ENCODE measurements at regions not wholly inside any gene's neighbourhood (a gene's known extent, or its start where the extent isn't known, plus 50 kb on each side); places are given as distances from the start of the nearest gene placed in this dataset.

DNA sequence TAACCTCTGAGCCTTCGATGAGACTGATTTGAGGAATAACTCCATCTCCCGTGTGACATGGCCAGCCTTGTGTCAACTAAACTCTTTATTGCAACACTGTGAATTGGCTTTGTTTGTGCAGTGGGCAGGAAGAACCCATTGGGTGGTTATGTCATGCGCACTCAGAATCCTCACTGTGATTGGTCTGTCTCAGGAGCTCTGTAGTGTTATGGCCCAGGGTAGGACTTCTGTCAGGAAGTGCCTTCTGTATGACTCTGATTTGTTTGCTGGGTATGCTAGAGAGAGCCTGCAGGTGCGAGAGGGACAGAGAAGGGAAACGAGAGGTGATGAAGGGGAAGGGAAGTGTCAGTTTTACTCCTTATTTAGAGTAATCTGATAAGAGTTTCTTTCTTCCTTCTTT lies 71.5 kb upstream of the DCD start:
- H3K4ac ChIP-seq (ENCODE audit: low read depth, low read length): no peak overlapping the region
- no peak overlapping the region for H3K56ac ChIP-seq (ENCODE audit: insufficient read length, low read depth, low read length)
- H3K23ac ChIP-seq (ENCODE audit: insufficient read length, low read depth, low read length): no peak overlapping the region
- H3K4me3 Mint-ChIP-seq: no peak overlapping the region
- H3K27me3 Mint-ChIP-seq (ENCODE audit: low read depth): no peaks in the 10 kb centered on the region; the same call in 1 of the 2 replicates
- no CpG with 5 or more reads among the region's 5 CpGs for WGBS (ENCODE audit: extremely low coverage, insufficient read length, low lambda C conversion rate)
- H4K8ac ChIP-seq (replicated peaks; ENCODE audit: insufficient read length, low read depth, low read length): no peak overlapping the region
- H3K36me3 Mint-ChIP-seq (ENCODE audit: insufficient read depth in 1 of 3, low read depth in 3 of 3): no peaks in the 10 kb centered on the region
- no peaks in the 10 kb centered on the region for H3K9me3 ChIP-seq (ENCODE audit: control insufficient read depth, low read depth, low read length)
- TF ChIP-seq, protein P1, sequence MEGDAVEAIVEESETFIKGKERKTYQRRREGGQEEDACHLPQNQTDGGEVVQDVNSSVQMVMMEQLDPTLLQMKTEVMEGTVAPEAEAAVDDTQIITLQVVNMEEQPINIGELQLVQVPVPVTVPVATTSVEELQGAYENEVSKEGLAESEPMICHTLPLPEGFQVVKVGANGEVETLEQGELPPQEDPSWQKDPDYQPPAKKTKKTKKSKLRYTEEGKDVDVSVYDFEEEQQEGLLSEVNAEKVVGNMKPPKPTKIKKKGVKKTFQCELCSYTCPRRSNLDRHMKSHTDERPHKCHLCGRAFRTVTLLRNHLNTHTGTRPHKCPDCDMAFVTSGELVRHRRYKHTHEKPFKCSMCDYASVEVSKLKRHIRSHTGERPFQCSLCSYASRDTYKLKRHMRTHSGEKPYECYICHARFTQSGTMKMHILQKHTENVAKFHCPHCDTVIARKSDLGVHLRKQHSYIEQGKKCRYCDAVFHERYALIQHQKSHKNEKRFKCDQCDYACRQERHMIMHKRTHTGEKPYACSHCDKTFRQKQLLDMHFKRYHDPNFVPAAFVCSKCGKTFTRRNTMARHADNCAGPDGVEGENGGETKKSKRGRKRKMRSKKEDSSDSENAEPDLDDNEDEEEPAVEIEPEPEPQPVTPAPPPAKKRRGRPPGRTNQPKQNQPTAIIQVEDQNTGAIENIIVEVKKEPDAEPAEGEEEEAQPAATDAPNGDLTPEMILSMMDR (conservative IDR thresholded peaks at IDR 0.05): no peak
- H3K18ac ChIP-seq (ENCODE audit: insufficient read length, low read depth, low read length): no peak overlapping the region
- H3K4me2 ChIP-seq (ENCODE audit: insufficient read depth, insufficient read length, low read length): no peak overlapping the region
- no peak overlapping the region for H2BK15ac ChIP-seq (ENCODE audit: low read depth, low read length)
- H4K20me1 ChIP-seq (ENCODE audit: control insufficient read depth, insufficient read depth, insufficient read length): no peaks in the 10 kb centered on the region
- H3K79me1 ChIP-seq (ENCODE audit: insufficient read depth, low read depth, low read length, poor library complexity, severe bottlenecking): no peaks in the 10 kb centered on the region
- no peak overlapping the region for H2AK5ac ChIP-seq (ENCODE audit: insufficient read length, low read length)
- H2BK12ac ChIP-seq (ENCODE audit: insufficient read length, low read depth, low read length): no peak overlapping the region
- H3K4me1 ChIP-seq (ENCODE audit: insufficient read depth, low read length): no peaks in the 10 kb centered on the region; the same call in 1 of the 2 replicates
- no peak overlapping the region for H4K5ac ChIP-seq (ENCODE audit: insufficient read length, low read depth, low read length)
- no peak overlapping the region for H3K27ac Mint-ChIP-seq
- H4K91ac ChIP-seq (ENCODE audit: insufficient read length, low read depth, low read length): no peak overlapping the region
- H3K9ac ChIP-seq (ENCODE audit: extremely low read depth, insufficient read length, low read length): no peak overlapping the region
- H2BK20ac ChIP-seq (ENCODE audit: low read depth, low read length, poor library complexity, severe bottlenecking): no peak overlapping the region
- H3K27me3 ChIP-seq (ENCODE audit: insufficient read depth, low read length): no peaks in the 10 kb centered on the region
- H3K79me2 ChIP-seq (ENCODE audit: insufficient read depth, low read length): no peaks in the 10 kb centered on the region
- H3K4me1 Mint-ChIP-seq: peaks cover 22 to 24% of the 10 kb centered on the region in 2 experiments
- H3K9me3 Mint-ChIP-seq: no peaks in the 10 kb centered on the region
- H2AFZ ChIP-seq (ENCODE audit: low read length): no peak overlapping the region
- no peak overlapping the region for H3T11ph ChIP-seq (ENCODE audit: low read length)
- no peak overlapping the region for H2BK5ac ChIP-seq (ENCODE audit: insufficient read length, low read length)
- H3K14ac ChIP-seq (ENCODE audit: insufficient read depth, low read length): no peak overlapping the region
- no peak overlapping the region for H2BK120ac ChIP-seq (ENCODE audit: low read depth, low read length, poor library complexity, severe bottlenecking)
- no peak for DNase-seq
- H3K23me2 ChIP-seq (ENCODE audit: insufficient read length, low read depth, low read length, poor library complexity, severe bottlenecking): no peaks in the 10 kb centered on the region
- H3K27ac ChIP-seq (ENCODE audit: insufficient read length, low read depth, low read length): no peak overlapping the region

Data from H9 (cell line).